ENCODE measurements at regions not wholly inside any gene's neighbourhood (a gene's known extent, or its start where the extent isn't known, plus 50 kb on each side); places are given as distances from the start of the nearest gene placed in this dataset.
"Not testable (repeated sequence)": the region's sequence is repeated elsewhere in the genome, so short reads cannot be mapped to it uniquely, and the experiment has no call there.

DNA sequence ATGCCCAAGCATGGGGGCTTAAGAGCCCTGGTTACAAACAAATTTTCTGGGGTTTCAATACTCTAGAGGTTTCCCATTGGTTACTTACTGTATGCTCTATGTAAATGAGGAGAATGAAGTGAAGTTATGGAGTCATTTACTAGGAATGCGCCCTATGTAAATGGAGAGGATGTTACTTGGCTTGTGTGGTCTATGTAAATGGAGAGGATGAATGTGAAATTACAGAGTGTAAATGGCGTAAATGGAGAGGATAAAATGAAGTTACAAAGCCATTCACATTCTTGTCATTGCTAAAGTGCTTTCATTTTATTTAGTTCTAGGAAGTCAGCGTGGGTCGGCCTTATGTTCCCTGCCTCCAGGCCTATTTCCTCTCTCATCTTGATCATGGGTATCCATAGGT lies 810.5 kb upstream of the ADGRL3 start:
- DNase-seq, result no peak
- 87 to 92% methylated on average over 4 of the region's 4 CpGs for WGBS, 2 donors
- intact Hi-C loops (cut with DNase I; ENCODE audit: low total_unique reads), result no loop called here
- Histone ChIP-seq H3K4me3 (no peak overlapping the region), H3K27me3 (no peaks in the 10 kb centered on the region), H3K9me3 (no peaks in the 10 kb centered on the region), H3K4me1 (no peaks in the 10 kb centered on the region), H3K27ac (no peak overlapping the region), H3K36me3 (ENCODE audit: low read depth, missing control alignments) (no peaks in the 10 kb centered on the region)
- TF ChIP-seq POLR2A (IDR thresholded peaks at IDR 0.05), result no peak
- TF ChIP-seq, protein P1, sequence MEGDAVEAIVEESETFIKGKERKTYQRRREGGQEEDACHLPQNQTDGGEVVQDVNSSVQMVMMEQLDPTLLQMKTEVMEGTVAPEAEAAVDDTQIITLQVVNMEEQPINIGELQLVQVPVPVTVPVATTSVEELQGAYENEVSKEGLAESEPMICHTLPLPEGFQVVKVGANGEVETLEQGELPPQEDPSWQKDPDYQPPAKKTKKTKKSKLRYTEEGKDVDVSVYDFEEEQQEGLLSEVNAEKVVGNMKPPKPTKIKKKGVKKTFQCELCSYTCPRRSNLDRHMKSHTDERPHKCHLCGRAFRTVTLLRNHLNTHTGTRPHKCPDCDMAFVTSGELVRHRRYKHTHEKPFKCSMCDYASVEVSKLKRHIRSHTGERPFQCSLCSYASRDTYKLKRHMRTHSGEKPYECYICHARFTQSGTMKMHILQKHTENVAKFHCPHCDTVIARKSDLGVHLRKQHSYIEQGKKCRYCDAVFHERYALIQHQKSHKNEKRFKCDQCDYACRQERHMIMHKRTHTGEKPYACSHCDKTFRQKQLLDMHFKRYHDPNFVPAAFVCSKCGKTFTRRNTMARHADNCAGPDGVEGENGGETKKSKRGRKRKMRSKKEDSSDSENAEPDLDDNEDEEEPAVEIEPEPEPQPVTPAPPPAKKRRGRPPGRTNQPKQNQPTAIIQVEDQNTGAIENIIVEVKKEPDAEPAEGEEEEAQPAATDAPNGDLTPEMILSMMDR (IDR thresholded peaks at IDR 0.05), result no peak

- intact Hi-C loops (cut with DNase I; ENCODE audit: low total_unique reads), result no loop called here
- Histone ChIP-seq H3K36me3 (ENCODE audit: low read depth, missing control alignments) (no peaks in the 10 kb centered on the region), H3K27ac (no peak overlapping the region), H3K9me3 (no peaks in the 10 kb centered on the region), H3K4me3 (no peak overlapping the region), H3K4me1 (no peaks in the 10 kb centered on the region), H3K27me3 (no peaks in the 10 kb centered on the region)
- DNase-seq, result no peak
- 53% methylated on average over 5 of the region's 5 CpGs for WGBS, 2 donors
- TF ChIP-seq, protein P1 (IDR thresholded peaks at IDR 0.05), result no peak
- no peak for TF ChIP-seq POLR2A (IDR thresholded peaks at IDR 0.05)
Observed at GRCh38 chr4:60396341-60397049, 803.6 kb upstream of the ADGRL3 start.

DNA sequence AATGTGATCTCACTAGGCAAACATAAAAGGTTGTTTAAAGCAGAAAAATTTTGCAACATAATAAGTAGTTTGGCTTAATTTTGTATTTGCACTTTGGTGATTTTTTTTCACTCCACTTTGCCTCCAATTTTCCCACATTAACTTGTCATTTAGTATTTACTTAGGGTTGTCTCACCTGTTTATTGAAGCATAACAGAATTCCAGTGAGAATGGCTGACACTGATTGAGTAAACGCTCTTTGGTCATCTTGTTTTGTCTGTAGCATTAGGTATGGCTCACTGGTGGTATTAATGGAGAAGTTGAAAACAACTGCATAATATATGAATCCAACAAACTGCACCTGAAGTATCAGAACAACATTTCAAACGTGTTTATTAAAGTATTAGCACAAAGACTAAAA lies 799.5 kb upstream of the ADGRL3 start:
- DNase-seq, result no peak
- Histone ChIP-seq H3K4me1 (no peaks in the 10 kb centered on the region), H3K4me3 (no peak overlapping the region), H3K27me3 (no peaks in the 10 kb centered on the region), H3K27ac (no peak overlapping the region), H3K9me3 (no peaks in the 10 kb centered on the region), H3K36me3 (ENCODE audit: low read depth, missing control alignments) (no peaks in the 10 kb centered on the region)
- intact Hi-C loops (cut with DNase I; ENCODE audit: low total_unique reads), result no loop called here
- TF ChIP-seq, protein P1 (IDR thresholded peaks at IDR 0.05), result no peak
- TF ChIP-seq POLR2A (IDR thresholded peaks at IDR 0.05), result no peak
- 60 to 72% methylated on average over 2 of the region's 2 CpGs for WGBS, 2 donors

DNA sequence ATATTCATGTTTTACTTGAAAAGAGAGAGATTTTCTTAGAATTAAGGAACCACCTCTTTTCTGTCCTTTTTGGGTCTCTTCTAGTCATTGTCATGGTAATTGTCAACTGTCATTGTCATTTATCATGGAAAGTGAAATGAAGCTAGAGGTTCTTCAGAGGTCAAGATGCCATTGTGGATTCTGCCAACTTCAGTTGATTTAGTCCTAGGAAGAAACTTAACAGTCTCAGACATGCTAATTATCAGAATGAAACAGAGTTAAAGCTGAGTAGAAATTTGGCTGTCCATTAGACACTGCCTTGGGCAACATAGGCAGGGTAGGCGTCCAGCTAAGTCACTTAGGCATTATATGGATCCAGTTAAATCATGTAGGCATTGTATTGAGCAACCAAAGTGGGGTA lies 796.1 kb upstream of the ADGRL3 start:
- Histone ChIP-seq H3K4me3 (no peak overlapping the region), H3K9me3 (no peaks in the 10 kb centered on the region), H3K27ac (no peak overlapping the region), H3K36me3 (ENCODE audit: low read depth, missing control alignments) (no peaks in the 10 kb centered on the region), H3K27me3 (no peaks in the 10 kb centered on the region), H3K4me1 (no peaks in the 10 kb centered on the region)
- intact Hi-C loops (cut with DNase I; ENCODE audit: low total_unique reads), result no loop called here
- 0% methylated on average over 1 of the region's 1 CpG for WGBS, 2 donors
- DNase-seq, result no peak
- TF ChIP-seq, protein P1 (IDR thresholded peaks at IDR 0.05), result no peak
- TF ChIP-seq POLR2A (IDR thresholded peaks at IDR 0.05), result no peak

DNA sequence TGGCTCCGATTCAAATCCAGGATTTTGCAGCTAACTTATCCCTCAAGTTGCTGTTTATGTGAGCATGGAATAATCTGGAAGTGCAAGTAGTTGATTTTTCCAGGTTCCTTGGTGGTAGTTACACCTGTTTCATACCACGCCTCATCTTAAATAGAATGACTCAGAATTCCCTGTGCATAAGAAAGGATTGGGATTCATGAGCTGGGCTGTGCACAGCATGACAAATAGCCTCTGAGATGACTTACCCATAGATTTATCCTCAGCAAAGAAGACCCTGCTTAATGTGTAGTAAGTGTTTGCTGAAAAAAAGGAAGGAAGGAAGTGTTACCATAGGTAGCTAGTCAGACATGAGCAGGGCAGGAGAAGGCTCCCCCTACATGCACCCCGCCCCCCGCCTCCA lies 777.7 kb upstream of the ADGRL3 start:
- H3K4me1 ChIP-seq, result no peaks in the 10 kb centered on the region
- TF ChIP-seq POLR2A (IDR thresholded peaks at IDR 0.05), result no peak
- TF ChIP-seq, protein P1 (IDR thresholded peaks at IDR 0.05), result no peak
- H3K27ac ChIP-seq, result no peak overlapping the region
- no peaks in the 10 kb centered on the region for H3K36me3 ChIP-seq (ENCODE audit: low read depth, missing control alignments)
- no peak for DNase-seq
- H3K9me3 ChIP-seq, result no peaks in the 10 kb centered on the region
- WGBS, 2 donors, result 88 to 91% methylated on average over 4 of the region's 4 CpGs
- H3K4me3 ChIP-seq, result no peak overlapping the region
- intact Hi-C loops (cut with DNase I; ENCODE audit: low total_unique reads), result no loop called here
- no peaks in the 10 kb centered on the region for H3K27me3 ChIP-seq

DNA sequence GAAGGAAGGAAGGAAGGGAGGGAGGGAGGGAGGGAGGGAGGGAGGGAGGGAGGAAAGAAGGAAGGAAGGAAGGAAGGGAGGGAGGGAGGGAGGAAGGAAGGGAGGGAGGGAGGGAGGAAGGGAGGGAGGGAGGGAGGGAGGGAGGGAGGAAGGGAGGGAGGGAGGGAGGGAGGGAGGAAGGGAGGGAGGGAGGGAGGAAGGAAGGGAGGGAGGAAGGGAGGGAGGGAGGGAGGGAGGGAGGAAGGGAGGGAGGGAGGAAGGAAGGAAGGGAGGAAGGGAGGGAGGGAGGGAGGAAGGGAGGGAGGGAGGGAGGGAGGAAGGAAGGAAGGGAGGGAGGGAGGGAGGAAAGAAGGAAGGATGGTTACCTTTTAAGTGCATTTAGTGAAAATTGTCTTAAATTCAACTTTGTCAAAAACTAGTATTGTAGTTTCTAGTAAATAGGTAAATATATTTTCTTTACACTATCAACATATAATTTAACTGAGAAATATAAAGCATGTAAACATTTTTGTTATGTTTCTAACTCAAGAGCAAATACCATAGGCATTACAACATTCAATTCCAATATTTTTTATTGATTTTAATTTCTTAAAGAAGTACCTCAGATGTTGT lies 776.4 kb upstream of the ADGRL3 start:
- H3K27ac ChIP-seq; intact Hi-C loops (cut with DNase I; ENCODE audit: low total_unique reads); DNase-seq; H3K4me3 ChIP-seq; H3K36me3 ChIP-seq (ENCODE audit: low read depth, missing control alignments); H3K9me3 ChIP-seq; H3K4me1 ChIP-seq; H3K27me3 ChIP-seq: not testable (repeated sequence)

Data from testis (tissue), 2 donors.